ENCODE measurements at regions not wholly inside any gene's neighbourhood (a gene's known extent, or its start where the extent isn't known, plus 50 kb on each side); places are given as distances from the start of the nearest gene placed in this dataset.
"Not testable (repeated sequence)": the region's sequence is repeated elsewhere in the genome, so short reads cannot be mapped to it uniquely, and the experiment has no call there.

DNA sequence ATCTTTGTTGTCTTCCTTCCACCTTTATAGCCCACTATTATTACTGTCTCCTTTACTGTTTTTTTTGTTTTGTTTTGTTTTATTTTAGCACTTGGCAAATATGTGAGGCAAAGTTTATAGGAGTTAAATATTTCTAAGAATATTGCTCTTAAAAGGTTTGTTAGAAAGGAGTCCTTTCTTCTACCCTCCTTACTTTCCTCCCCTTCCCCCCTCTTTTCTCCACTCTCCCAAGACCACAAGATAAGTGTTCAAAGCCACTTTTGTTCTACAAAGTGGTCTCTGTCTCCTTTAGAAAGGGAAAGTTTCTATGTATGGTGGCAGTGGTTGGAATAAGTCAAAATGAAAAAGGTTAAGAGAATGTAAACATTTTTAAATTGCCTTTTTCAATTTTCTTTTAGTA lies 130.7 kb upstream of the TSC22D2 start:
- H3K27me3 Mint-ChIP-seq, result peaks cover 11 to 12% of the 10 kb centered on the region in 2 donors
- no peak overlapping the region for H3K4me3 Mint-ChIP-seq
- ATAC-seq (replicated peaks), result no peak
- no peak for DNase-seq
- H3K36me3 Mint-ChIP-seq, result no peaks in the 10 kb centered on the region
- H3K27ac Mint-ChIP-seq, result no peak overlapping the region
- no peaks in the 10 kb centered on the region for H3K9me3 Mint-ChIP-seq
- H3K4me1 Mint-ChIP-seq, result no peaks in the 10 kb centered on the region

DNA sequence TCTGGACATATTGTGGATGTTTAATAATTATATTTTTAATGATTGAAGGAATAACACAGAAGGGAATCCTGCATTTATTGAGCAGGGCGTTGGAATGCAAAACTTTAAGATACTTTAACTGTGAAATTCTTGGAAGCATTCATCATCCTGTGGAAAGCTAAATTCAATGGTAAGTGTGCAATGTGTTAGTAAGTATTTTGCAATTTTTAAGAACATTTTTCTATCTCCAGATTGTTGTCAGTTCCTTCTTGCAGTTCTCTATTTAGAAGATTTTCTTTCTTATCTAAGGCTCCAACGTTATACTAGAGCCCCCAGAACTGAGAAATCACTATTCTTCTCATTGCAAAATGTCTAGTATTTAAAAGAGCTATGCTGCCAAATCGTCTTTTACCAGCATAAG lies 132.2 kb upstream of the TSC22D2 start:
- Mint-ChIP-seq H3K4me3 (no peak overlapping the region), H3K36me3 (no peaks in the 10 kb centered on the region), H3K9me3 (peaks cover under 1 to 1% of the 10 kb centered on the region in 2 donors), H3K27ac (no peak overlapping the region), H3K4me1 (no peaks in the 10 kb centered on the region), H3K27me3 (peaks cover 0 to 7% of the 10 kb centered on the region in 2 donors)
- DNase-seq (no peak), ATAC-seq (replicated peaks) (no peak)

DNA sequence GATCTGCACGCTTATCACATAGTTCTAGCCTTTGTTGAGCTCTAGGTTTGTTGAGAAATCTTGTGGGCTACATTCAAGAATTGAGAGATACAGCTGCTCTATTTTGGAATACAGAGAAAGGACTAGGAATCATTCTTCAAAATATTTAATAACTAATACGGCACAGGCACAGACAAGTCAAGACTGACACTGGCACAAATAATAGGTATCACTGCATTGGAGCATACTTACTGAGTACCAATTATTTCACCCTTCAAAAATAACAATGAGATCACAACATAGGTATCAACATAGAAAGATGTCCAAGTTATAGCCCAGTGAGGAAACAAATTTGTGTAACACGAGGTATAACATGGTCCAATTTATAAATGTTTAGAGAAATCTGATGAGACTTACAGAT lies 133.7 kb upstream of the TSC22D2 start:
- ATAC-seq (replicated peaks), result no peak
- Mint-ChIP-seq H3K27ac (no peak overlapping the region), H3K4me3 (no peak overlapping the region), H3K4me1 (peaks cover 0 to 1% of the 10 kb centered on the region in 2 donors), H3K27me3 (no peaks in the 10 kb centered on the region), H3K36me3 (peaks cover 0 to 2% of the 10 kb centered on the region in 2 donors), H3K9me3 (peaks cover 3 to 6% of the 10 kb centered on the region in 2 donors)
- DNase-seq, result no peak

DNA sequence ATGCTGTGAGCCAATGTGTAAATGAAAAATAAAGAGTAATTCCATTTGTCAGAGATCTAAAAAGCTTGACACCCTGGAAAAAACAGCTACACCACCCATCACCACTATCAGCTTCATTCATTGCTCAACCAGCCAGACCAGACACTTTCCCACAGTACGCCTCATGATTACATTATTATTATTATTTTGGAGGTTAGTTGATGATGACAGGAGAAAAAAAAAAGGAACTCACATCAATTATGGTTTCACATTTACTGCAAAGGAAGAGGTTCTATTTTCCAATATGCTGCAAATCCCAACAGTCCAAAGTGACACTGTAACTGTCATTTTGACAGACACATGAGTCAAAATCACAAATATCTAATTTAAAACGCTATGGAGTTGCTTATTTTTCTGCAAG lies 134.7 kb upstream of the TSC22D2 start:
- no peak overlapping the region for H3K4me3 Mint-ChIP-seq

DNA sequence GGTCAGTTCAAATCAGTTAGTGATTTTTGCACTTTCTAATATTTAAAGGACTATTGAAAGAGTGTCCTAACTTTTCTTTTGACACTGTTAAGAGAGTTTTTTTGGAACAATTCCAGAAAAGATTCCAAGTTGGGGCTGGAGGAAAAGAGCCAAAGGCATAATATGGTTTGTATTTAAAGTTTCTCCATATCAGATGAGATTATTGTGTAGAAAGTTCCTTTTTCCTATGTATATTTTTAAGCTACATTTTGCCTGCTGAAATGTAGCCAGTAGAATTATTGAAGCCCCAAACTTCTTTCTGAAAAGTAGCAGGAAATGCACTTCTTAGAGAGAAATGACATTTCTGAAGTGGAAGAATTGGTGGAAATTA lies 136.5 kb upstream of the TSC22D2 start:
- H3K36me3 Mint-ChIP-seq, result peaks cover 0 to 2% of the 10 kb centered on the region in 2 donors
- H3K4me1 Mint-ChIP-seq, result peaks cover 0 to 1% of the 10 kb centered on the region in 2 donors
- peaks cover 3 to 6% of the 10 kb centered on the region in 2 donors for H3K9me3 Mint-ChIP-seq
- H3K27me3 Mint-ChIP-seq, result no peaks in the 10 kb centered on the region
- ATAC-seq (replicated peaks), result no peak
- H3K4me3 Mint-ChIP-seq, result no peak overlapping the region
- H3K27ac Mint-ChIP-seq, result no peak overlapping the region
- no peak for DNase-seq

More for the DNA sequence above, 134.7 kb upstream of the TSC22D2 start:
- peaks cover 0 to 1% of the 10 kb centered on the region in 2 donors for H3K4me1 Mint-ChIP-seq
- H3K9me3 Mint-ChIP-seq, result peaks cover 3 to 6% of the 10 kb centered on the region in 2 donors
- H3K27me3 Mint-ChIP-seq, result no peaks in the 10 kb centered on the region
- ATAC-seq (replicated peaks) (no peak), DNase-seq (no peak)
- H3K27ac Mint-ChIP-seq, result no peak overlapping the region
- H3K36me3 Mint-ChIP-seq, result peaks cover 0 to 2% of the 10 kb centered on the region in 2 donors

DNA sequence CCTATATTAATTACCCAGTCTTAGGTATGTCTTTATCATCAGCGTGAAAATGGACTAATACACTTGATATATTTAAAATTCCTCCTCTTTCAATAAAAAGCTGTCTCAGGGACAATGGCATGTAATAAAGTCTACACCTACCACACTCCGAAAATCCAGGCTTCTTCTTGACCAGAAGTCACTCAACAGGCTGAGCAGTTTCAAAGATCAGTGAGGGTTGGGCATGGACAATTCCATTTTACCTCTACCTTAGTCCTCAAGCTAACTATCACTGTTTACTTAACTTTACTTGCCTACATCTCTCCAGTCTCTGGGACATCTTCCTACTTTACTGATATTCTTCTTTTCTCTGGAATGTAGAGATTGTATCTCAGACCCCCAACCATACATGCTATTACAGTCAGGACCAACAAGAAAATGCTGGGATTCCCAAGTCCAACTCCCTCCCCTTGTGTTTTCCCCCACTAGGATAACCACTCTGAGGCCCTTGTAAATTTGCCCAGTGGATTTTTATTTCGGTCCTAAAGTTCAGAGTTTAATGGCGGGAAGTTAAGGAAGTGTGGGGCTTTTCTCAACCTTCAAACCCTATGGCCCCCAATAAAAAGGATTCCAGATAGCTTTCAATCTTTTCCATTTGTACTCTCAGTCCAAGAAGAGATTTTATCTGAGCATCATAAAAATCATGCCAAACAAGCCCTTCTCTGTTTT lies 137.1 kb upstream of the TSC22D2 start:
- H3K27me3 Mint-ChIP-seq, result no peaks in the 10 kb centered on the region
- peaks cover 3 to 6% of the 10 kb centered on the region in 2 donors for H3K9me3 Mint-ChIP-seq
- H3K4me3 Mint-ChIP-seq, result no peak overlapping the region
- H3K27ac Mint-ChIP-seq, result no peak overlapping the region
- H3K36me3 Mint-ChIP-seq, result peaks cover 0 to 2% of the 10 kb centered on the region in 2 donors
- ATAC-seq (replicated peaks) (no peak), DNase-seq (no peak)
- peaks cover 0 to 1% of the 10 kb centered on the region in 2 donors for H3K4me1 Mint-ChIP-seq

DNA sequence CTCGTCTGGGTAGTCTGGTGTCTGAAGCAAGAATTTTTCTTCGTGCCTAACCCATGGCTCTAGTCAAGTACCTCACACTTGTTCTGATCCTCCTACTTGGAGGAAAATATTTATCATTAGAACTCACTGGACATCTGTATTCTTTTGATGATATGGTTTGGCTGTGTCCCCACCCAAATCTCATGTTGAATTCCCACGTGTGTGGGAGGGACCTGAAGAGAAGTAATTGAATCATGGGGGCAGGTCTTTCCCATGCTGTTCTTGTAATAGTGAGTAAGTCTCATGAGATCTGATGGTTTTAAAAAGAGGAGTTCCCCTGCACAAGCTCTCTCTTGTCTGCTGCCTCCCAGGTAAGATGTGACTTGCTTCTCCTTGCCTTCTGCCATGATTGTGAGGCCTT lies 137.7 kb upstream of the TSC22D2 start:
- not testable (repeated sequence) for H3K4me1 Mint-ChIP-seq; H3K27me3 Mint-ChIP-seq; H3K9me3 Mint-ChIP-seq; H3K27ac Mint-ChIP-seq; H3K36me3 Mint-ChIP-seq; H3K4me3 Mint-ChIP-seq; DNase-seq; ATAC-seq (replicated peaks)

DNA sequence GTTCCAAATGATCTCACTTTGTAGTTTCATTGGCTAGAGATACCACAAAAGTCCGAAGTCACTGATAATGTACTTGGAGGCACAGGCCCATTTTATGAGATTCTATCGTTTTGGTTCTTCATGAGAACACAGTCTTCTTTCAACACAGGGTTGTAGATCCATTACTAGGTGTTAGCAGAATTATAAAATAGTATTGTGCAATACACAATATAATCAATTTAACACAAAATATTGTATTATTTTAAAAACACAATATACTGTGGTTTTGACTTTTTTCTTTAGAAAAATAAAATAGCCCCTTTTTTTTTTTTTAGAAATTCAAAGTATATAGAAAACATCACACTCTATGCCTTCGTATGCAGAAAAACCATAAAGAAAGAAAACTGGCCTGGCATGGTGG lies 138.6 kb upstream of the TSC22D2 start:
- Mint-ChIP-seq H3K27me3 (no peaks in the 10 kb centered on the region), H3K27ac (no peak overlapping the region), H3K9me3 (peaks cover 3 to 6% of the 10 kb centered on the region in 2 donors), H3K4me3 (no peak overlapping the region), H3K36me3 (peaks cover 0 to 2% of the 10 kb centered on the region in 2 donors), H3K4me1 (peaks cover 0 to 1% of the 10 kb centered on the region in 2 donors)
- DNase-seq (no peak), ATAC-seq (replicated peaks) (no peak)

DNA sequence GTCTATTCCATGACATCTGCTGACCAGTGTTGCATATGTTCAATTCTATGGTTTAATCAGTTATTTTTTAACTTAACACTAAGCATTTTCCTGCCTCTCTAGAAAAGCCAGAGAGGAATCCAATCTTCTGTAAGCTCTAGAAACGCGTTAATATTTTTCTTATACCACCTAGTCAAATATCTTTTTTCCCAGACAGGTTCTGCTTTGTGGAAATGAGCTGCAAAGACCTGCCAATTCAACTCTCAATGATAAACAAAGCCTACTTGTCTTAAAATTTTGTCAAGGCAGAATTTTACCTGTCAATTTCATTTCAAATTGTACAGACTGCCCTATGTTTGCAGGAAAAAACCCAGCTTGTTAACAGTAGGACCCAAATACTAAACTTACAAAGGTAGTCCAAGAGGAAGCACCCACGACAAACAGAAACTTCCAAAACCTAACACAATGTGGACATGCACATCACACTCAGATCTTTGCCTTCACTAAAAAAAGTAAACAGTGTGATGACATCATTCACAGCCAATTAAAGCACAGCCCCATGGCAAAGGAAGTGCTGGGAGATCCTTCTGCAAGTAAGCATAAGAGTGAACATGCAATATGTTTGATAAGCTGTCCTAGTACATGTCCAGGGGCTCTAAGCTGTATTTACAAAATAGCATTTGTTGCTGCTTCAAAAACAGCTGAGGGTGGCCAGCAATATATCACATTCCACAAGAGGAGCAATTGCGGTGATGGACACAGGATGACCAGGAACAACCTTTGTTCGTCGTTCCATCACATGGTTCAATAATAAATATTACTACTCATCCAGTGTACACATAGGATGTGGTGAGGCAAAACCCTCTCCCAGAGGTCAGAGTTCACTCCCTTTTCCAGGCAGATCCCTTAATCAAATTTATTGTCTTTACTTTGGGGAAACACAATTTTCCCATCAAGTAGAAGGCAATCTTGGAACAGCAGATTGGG lies 139.4 kb upstream of the TSC22D2 start:
- H3K36me3 Mint-ChIP-seq, result peaks cover 0 to 2% of the 10 kb centered on the region in 2 donors

DNA sequence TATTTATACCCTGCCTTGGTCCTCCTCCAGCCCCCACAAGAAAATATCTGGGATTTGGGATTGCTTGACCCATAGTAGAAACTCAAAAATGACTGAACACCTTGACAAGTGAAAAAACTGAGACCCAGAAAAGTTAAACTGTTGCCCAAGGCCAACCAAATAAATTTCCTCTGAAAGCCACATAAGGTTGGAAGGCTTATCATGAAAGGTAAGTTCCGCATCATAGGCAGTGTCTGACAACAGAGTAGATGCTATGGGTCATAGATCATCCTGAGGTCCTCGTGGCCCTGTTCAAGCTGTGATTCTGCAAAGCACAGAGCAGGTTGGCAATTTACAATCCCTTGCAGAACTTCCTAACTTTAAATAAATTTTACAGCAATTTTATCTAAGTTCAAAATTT lies 140.8 kb upstream of the TSC22D2 start:
- DNase-seq (no peak), ATAC-seq (replicated peaks) (no peak)
- Mint-ChIP-seq H3K36me3 (peaks cover 0 to 2% of the 10 kb centered on the region in 2 donors), H3K27me3 (peaks cover 0 to 6% of the 10 kb centered on the region in 2 donors), H3K4me1 (peaks cover 0 to 1% of the 10 kb centered on the region in 2 donors), H3K9me3 (peaks cover 3 to 6% of the 10 kb centered on the region in 2 donors), H3K27ac (no peak overlapping the region), H3K4me3 (no peak overlapping the region)

More for the DNA sequence above, 139.4 kb upstream of the TSC22D2 start:
- Mint-ChIP-seq H3K27ac (no peak overlapping the region), H3K27me3 (peaks cover 0 to 6% of the 10 kb centered on the region in 2 donors), H3K9me3 (peaks cover 3 to 6% of the 10 kb centered on the region in 2 donors), H3K4me3 (no peak overlapping the region), H3K4me1 (peaks cover 0 to 1% of the 10 kb centered on the region in 2 donors)
- DNase-seq (no peak), ATAC-seq (replicated peaks) (no peak)

DNA sequence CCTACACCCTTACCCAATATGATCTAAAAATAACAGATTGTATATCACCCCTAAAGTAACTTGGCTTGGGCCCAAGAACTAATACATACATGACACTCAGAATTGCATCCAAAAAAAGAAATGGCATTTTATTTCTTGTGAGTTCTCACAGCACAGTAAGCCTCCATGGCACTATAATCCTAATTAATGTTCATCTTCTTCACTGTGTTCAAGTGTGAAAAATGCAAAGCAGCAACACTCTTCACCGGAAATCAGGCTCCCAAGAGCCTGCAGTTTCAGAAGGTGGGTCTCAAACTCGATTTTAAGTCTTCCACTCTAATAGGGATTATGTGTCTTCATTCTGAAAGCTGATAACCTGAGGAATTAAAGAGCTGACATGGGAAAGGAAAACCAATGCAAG lies 142.8 kb upstream of the TSC22D2 start:
- no peak for ATAC-seq (replicated peaks)
- no peak for DNase-seq
- H3K4me1 Mint-ChIP-seq, result no peaks in the 10 kb centered on the region
- peaks cover 0 to 1% of the 10 kb centered on the region in 2 donors for H3K9me3 Mint-ChIP-seq
- H3K27me3 Mint-ChIP-seq, result peaks cover 0 to 6% of the 10 kb centered on the region in 2 donors
- H3K4me3 Mint-ChIP-seq, result no peak overlapping the region
- no peaks in the 10 kb centered on the region for H3K36me3 Mint-ChIP-seq
- no peak overlapping the region for H3K27ac Mint-ChIP-seq

DNA sequence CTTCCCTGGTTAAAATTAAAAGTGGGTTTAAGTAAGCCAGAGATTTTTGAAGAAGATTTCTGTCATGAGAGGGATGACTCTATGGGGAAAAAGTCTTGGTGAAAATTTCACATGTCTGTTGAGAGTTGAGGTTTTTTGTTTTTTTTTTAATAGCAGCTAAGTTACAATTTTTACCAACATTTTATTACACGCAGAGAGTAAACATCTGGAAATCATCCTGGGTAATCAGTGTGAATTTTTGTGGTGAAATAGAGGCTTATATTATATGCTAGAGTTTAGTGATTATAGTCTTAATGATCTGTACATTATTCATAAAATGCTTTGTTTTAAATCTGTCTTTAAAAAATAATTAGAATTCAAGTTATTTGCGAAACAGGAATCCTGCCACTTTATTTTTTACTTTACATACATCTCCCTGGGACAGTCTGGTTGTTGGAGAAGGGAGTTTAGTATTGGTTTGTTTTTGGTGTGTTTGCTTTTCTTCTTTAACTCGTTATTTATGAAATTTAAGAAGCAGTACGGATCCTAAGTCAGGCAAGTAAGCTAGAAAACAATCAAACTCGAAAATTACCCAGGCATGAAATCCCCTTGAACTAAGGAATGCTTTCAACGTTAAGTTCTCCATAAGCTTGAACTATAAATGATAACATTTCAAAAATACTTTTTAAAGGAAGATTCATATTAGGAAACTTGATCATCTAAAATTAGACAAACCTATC lies 143.4 kb upstream of the TSC22D2 start:
- peaks cover 0 to 6% of the 10 kb centered on the region in 2 donors for H3K27me3 Mint-ChIP-seq
- no peak overlapping the region for H3K27ac Mint-ChIP-seq
- ATAC-seq (replicated peaks), result no peak
- H3K4me3 Mint-ChIP-seq, result no peak overlapping the region
- no peak for DNase-seq
- H3K4me1 Mint-ChIP-seq, result no peaks in the 10 kb centered on the region
- no peaks in the 10 kb centered on the region for H3K36me3 Mint-ChIP-seq
- H3K9me3 Mint-ChIP-seq, result no peaks in the 10 kb centered on the region

DNA sequence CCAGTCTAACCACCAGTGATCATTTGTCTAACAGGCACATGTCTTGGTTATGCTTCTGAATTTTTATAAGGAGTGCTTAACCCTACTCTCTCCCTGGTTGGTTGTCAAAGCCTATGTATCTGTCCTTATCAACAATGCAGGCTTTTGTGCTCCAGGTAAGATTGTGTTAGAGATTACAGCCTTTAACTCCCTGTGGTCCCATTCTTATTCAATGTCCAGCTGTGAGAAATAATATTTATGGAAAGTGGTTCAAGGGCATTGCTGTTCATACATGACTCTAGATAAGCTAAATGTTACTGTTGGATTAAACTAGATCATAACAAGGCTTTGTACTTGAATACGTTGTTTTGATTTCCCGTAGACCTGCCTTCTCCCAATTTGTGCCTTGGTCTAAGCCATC lies 146.1 kb upstream of the TSC22D2 start:
- no peak overlapping the region for H3K27ac Mint-ChIP-seq
- H3K9me3 Mint-ChIP-seq, result no peaks in the 10 kb centered on the region
- H3K4me3 Mint-ChIP-seq, result no peak overlapping the region
- DNase-seq, result no peak
- H3K4me1 Mint-ChIP-seq, result no peaks in the 10 kb centered on the region
- peaks cover under 1 to 6% of the 10 kb centered on the region in 2 donors for H3K27me3 Mint-ChIP-seq
- ATAC-seq (replicated peaks), result no peak
- no peaks in the 10 kb centered on the region for H3K36me3 Mint-ChIP-seq

DNA sequence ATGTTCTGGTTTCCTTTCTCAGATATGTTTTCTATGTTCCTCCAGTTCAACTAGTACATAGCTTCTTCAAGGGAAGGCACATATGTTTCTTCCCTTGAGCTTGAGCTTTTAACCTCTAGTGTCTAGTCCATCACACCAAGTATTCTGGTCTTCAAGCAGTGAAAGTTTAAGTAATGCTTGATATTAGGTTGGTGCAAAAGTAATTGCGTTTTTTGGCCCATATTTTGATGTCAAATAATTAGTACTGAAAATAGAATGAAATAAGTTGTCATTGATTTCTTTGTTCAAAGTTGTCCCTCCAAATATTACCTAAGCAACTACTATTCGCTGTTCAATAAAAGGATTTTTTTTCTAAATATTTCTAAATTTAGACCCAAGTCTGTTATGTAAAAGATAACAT lies 146.7 kb upstream of the TSC22D2 start:
- Mint-ChIP-seq H3K4me1 (no peaks in the 10 kb centered on the region), H3K27ac (no peak overlapping the region), H3K9me3 (peaks cover 2 to 3% of the 10 kb centered on the region in 2 donors), H3K4me3 (no peak overlapping the region), H3K36me3 (no peaks in the 10 kb centered on the region), H3K27me3 (peaks cover 5 to 11% of the 10 kb centered on the region in 2 donors)
- no peak for ATAC-seq (replicated peaks)
- no peak for DNase-seq

All from stimulated activated naive B cell treated with anti-CD40 and anti-IgM and Interleukin-4, amounts not matched to agents 10 μg/mL and 1 μg/mL and 100 μg/mL, for 72 hours (primary cell).